ENCODE measurements at regions not wholly inside any gene's neighbourhood (a gene's known extent, or its start where the extent isn't known, plus 50 kb on each side); places are given as distances from the start of the nearest gene placed in this dataset.

DNA sequence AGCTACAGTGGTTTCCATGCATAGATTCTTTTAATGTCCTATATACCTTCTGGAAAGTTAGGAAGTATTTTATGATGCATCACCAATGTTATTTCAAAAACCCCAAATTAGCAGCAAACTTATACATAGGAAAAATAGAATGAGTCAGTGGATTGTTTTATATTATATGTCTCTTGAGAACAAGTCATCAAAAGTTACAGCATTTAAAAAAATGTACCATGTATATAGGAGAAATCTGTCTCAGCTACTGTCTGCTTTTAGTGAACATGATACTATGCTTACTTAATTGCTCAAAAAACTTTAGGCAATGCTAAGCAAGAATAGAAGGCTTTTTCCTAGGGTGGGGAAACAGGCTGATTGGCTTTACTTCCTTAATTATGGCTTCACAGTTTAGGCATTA, 365.3 kb downstream of the SAMD5 start:
- FAIRE-seq (no peak), DNase-seq (no peak)
- Histone ChIP-seq H3K27me3 (ENCODE audit: control insufficient read depth, insufficient read depth, low read length) (no peaks in the 10 kb centered on the region), H3K9ac (ENCODE audit: low read length in 3 of 3) (no peak overlapping the region), H3K36me3 (ENCODE audit: control insufficient read depth in 2 of 3, insufficient read depth in 3 of 3, low read length in 3 of 3) (no peaks in the 10 kb centered on the region), H3K27ac (ENCODE audit: low read depth in 2 of 2, low read length in 2 of 2) (no peak overlapping the region), H3K9me3 (ENCODE audit: control insufficient read depth in 2 of 3, insufficient read depth in 1 of 3, low read length in 3 of 3) (no peaks in the 10 kb centered on the region), H3K4me3 (ENCODE audit: low read length in 3 of 3) (no peak overlapping the region), H3K4me1 (ENCODE audit: control insufficient read depth in 2 of 3, insufficient read depth in 2 of 3, low read depth in 1 of 3, low read length in 3 of 3) (no peaks in the 10 kb centered on the region)
- TF ChIP-seq, protein P1, sequence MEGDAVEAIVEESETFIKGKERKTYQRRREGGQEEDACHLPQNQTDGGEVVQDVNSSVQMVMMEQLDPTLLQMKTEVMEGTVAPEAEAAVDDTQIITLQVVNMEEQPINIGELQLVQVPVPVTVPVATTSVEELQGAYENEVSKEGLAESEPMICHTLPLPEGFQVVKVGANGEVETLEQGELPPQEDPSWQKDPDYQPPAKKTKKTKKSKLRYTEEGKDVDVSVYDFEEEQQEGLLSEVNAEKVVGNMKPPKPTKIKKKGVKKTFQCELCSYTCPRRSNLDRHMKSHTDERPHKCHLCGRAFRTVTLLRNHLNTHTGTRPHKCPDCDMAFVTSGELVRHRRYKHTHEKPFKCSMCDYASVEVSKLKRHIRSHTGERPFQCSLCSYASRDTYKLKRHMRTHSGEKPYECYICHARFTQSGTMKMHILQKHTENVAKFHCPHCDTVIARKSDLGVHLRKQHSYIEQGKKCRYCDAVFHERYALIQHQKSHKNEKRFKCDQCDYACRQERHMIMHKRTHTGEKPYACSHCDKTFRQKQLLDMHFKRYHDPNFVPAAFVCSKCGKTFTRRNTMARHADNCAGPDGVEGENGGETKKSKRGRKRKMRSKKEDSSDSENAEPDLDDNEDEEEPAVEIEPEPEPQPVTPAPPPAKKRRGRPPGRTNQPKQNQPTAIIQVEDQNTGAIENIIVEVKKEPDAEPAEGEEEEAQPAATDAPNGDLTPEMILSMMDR (IDR thresholded peaks at IDR 0.05; ENCODE audit: borderline replicate concordance, extremely low read depth, insufficient read depth): no peak
- intact Hi-C loops (cut with DNase I): no loop called here

DNA sequence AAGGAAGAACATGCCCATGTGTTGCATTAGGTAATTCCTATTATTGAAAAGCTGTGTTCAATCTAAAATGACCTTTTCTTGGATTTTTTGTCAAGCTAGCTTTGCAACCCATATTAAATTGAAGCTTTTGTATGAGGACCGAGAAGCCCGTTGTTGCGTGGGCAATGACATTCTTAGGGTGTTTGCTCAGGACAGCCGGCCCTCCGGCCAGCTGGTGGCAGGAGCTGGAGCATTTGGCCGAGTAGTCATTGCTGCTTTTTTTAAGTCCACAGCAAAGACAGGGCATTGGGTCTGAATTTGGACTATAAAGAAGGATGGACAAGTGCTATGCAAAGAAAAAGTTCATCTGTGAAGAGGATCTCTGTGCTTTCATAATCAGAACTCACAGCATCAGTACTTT, 365.8 kb downstream of the SAMD5 start:
- TF ChIP-seq, protein P1 (IDR thresholded peaks at IDR 0.05; ENCODE audit: borderline replicate concordance, extremely low read depth, insufficient read depth): no peak

DNA sequence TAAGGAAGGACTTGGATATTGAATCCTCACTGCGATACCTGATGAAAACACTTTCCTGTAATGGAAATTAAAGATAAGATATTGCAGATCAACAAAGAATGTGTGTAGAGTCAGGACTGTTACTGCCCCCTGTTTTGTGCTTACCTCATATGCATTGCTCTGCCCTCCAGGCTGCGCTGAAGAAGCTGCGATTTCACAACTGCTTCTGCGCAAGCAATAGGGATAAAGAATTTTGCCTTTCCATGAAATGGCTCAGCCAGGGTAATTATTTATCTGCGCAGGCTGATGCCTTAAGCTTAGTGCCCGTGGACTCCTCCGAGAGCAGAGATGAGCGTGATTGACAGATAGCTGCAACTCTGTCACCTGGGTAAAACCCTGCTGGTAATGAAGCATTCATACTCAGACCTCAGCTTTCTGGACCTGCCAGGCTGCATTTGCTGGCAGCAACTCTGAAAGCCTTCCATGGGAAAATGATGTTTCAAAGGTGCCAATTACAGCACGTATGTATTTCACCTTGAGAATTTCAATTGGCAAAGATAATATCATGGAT, 370.6 kb downstream of the SAMD5 start:
- Histone ChIP-seq H3K9ac (ENCODE audit: low read length in 3 of 3) (no peak overlapping the region), H3K9me3 (ENCODE audit: control insufficient read depth in 2 of 3, insufficient read depth in 1 of 3, low read length in 3 of 3) (no peaks in the 10 kb centered on the region), H3K4me1 (ENCODE audit: control insufficient read depth in 2 of 3, insufficient read depth in 2 of 3, low read depth in 1 of 3, low read length in 3 of 3) (no peaks in the 10 kb centered on the region), H3K27ac (ENCODE audit: low read depth in 2 of 2, low read length in 2 of 2) (no peak overlapping the region), H3K36me3 (ENCODE audit: control insufficient read depth in 2 of 3, insufficient read depth in 3 of 3, low read length in 3 of 3) (no peaks in the 10 kb centered on the region), H3K4me3 (ENCODE audit: low read length in 3 of 3) (no peak overlapping the region), H3K27me3 (ENCODE audit: control insufficient read depth, insufficient read depth, low read length) (no peaks in the 10 kb centered on the region)
- intact Hi-C loops (cut with DNase I): no loop called here
- no peak for DNase-seq
- no peak for FAIRE-seq
- TF ChIP-seq, protein P1 (IDR thresholded peaks at IDR 0.05; ENCODE audit: borderline replicate concordance, extremely low read depth, insufficient read depth): no peak

More for the DNA sequence above, 365.8 kb downstream of the SAMD5 start:
- intact Hi-C loops (cut with DNase I): no loop called here
- H3K4me1 ChIP-seq (ENCODE audit: control insufficient read depth in 2 of 3, insufficient read depth in 2 of 3, low read depth in 1 of 3, low read length in 3 of 3): no peaks in the 10 kb centered on the region
- FAIRE-seq (no peak), DNase-seq (no peak)
- H3K9me3 ChIP-seq (ENCODE audit: control insufficient read depth in 2 of 3, insufficient read depth in 1 of 3, low read length in 3 of 3): no peaks in the 10 kb centered on the region
- H3K27ac ChIP-seq (ENCODE audit: low read depth in 2 of 2, low read length in 2 of 2): no peak overlapping the region
- no peak overlapping the region for H3K9ac ChIP-seq (ENCODE audit: low read length in 3 of 3)
- H3K4me3 ChIP-seq (ENCODE audit: low read length in 3 of 3): no peak overlapping the region
- H3K27me3 ChIP-seq (ENCODE audit: control insufficient read depth, insufficient read depth, low read length): no peaks in the 10 kb centered on the region
- no peaks in the 10 kb centered on the region for H3K36me3 ChIP-seq (ENCODE audit: control insufficient read depth in 2 of 3, insufficient read depth in 3 of 3, low read length in 3 of 3)

DNA sequence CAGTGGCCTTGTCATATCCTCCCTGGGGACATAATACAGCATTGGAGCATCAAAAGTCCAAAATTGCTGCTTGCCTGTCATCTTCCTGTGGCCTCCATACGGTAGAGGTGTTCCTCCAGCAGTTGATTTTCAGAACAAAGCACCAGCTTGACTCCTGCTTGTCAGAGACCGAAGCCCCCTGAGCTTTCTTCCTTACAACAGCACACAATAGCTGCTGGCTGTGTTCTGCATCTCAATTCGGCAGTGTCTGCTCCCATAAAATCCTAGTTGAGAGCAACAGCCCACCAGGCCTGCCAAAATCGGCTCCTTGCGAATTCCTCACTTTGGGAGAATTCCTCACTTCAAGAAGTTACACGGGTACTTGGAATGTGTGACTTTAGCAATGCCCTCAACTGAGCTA, 372.9 kb downstream of the SAMD5 start:
- Histone ChIP-seq H3K4me1 (ENCODE audit: control insufficient read depth in 2 of 3, insufficient read depth in 2 of 3, low read depth in 1 of 3, low read length in 3 of 3) (no peaks in the 10 kb centered on the region), H3K27me3 (ENCODE audit: control insufficient read depth, insufficient read depth, low read length) (no peaks in the 10 kb centered on the region), H3K36me3 (ENCODE audit: control insufficient read depth in 2 of 3, insufficient read depth in 3 of 3, low read length in 3 of 3) (no peaks in the 10 kb centered on the region), H3K27ac (ENCODE audit: low read depth in 2 of 2, low read length in 2 of 2) (no peak overlapping the region), H3K4me3 (ENCODE audit: low read length in 3 of 3) (no peak overlapping the region), H3K9ac (ENCODE audit: low read length in 3 of 3) (no peak overlapping the region), H3K9me3 (ENCODE audit: control insufficient read depth in 2 of 3, insufficient read depth in 1 of 3, low read length in 3 of 3) (no peaks in the 10 kb centered on the region)
- FAIRE-seq: no peak
- no peak for DNase-seq
- TF ChIP-seq, protein P1 (IDR thresholded peaks at IDR 0.05; ENCODE audit: borderline replicate concordance, extremely low read depth, insufficient read depth): no peak
- intact Hi-C loops (cut with DNase I): no loop called here

All from kidney (tissue), 13 donors.